KMS-11 (cell line): ENCODE measurements at regions not wholly inside any gene's neighbourhood (a gene's known extent, or its start where the extent isn't known, plus 50 kb on each side); places are given as distances from the start of the nearest gene placed in this dataset.

Experiments used
- H2AFZ ChIP-seq: fragments of 200-600 bp; sonication (generic); 2 replicates; pipeline ENCODE4 v1.6.1; 2016; ENCODE audit warnings: antibody characterized with exemption, mixed run types, low read depth
- H3K27ac ChIP-seq: fragments of 200-600 bp; sonication (generic); 2 replicates; pipeline ENCODE4 v1.6.1; 2016; ENCODE audit warnings: mild to moderate bottlenecking, mixed run types
- H3K27me3 ChIP-seq: fragments of 200-600 bp; sonication (generic); 2 replicates; pipeline ENCODE4 v1.6.1; 2017; ENCODE audit warnings: mild to moderate bottlenecking, low read depth, mixed run types, moderate library complexity; ENCODE audit not compliant: insufficient read depth
- H3K36me3 ChIP-seq: fragments of 200-600 bp; sonication (generic); 2 replicates; pipeline ENCODE4 v1.6.1; 2017; ENCODE audit warnings: mild to moderate bottlenecking, mixed run types; ENCODE audit not compliant: insufficient read depth
- H3K4me1 ChIP-seq: fragments of 200-600 bp; sonication (generic); 2 replicates; pipeline ENCODE4 v1.6.1; 2016; ENCODE audit warnings: mild to moderate bottlenecking, low read depth, mixed run types; ENCODE audit not compliant: poor library complexity, severe bottlenecking
- H3K4me2 ChIP-seq: fragments of 200-600 bp; sonication (generic); 2 replicates; pipeline ENCODE4 v1.7.0; 2016; ENCODE audit warnings: mild to moderate bottlenecking, mixed run types
- H3K4me3 ChIP-seq: fragments of 200-600 bp; sonication (generic); IDR thresholded peaks from 2 replicates; pipeline ENCODE4 v1.6.1; 2017; ENCODE audit warnings: low read depth, low read length, mixed read lengths; ENCODE audit not compliant: insufficient read depth
- H3K79me2 ChIP-seq: fragments of 200-600 bp; sonication (generic); 2 replicates; pipeline ENCODE4 v1.6.1; 2016; ENCODE audit warnings: low read depth, mixed run types; ENCODE audit not compliant: insufficient read depth
- H3K9ac ChIP-seq: fragments of 200-600 bp; sonication (generic); 2 replicates; pipeline ENCODE4 v1.6.1; 2016; ENCODE audit warnings: mild to moderate bottlenecking, mixed run types
- H4K20me1 ChIP-seq: fragments of 200-600 bp; sonication (generic); 2 replicates; pipeline ENCODE4 v1.6.1; 2016; ENCODE audit warnings: mild to moderate bottlenecking, mixed run types; ENCODE audit not compliant: insufficient read depth
- CTCF ChIP-seq: fragments of 200-600 bp; sonication (generic); conservative IDR thresholded peaks from 2 replicates; pipeline ENCODE4 v1.6.1; 2017; ENCODE audit warnings: low read depth, mild to moderate bottlenecking, antibody characterized with exemption, low read length, moderate library complexity, mixed read lengths

- H3K36me3 ChIP-seq, result no peaks in the 10 kb centered on the region
- H3K79me2 ChIP-seq, result no peaks in the 10 kb centered on the region
- H3K4me2 ChIP-seq, result no peak overlapping the region
- no peaks in the 10 kb centered on the region for H3K4me1 ChIP-seq
- H2AFZ ChIP-seq, result no peak overlapping the region
- no peak for TF ChIP-seq CTCF
- no peak overlapping the region for H3K9ac ChIP-seq
- no peaks in the 10 kb centered on the region for H3K27me3 ChIP-seq
- no peaks in the 10 kb centered on the region for H4K20me1 ChIP-seq
- no peak overlapping the region for H3K4me3 ChIP-seq
- no peak overlapping the region for H3K27ac ChIP-seq
Measured at GRCh38 chr7:142420554-142421362, 162.9 kb upstream of the PRSS58 start.

GRCh38 chr7:142418326-142418725 is 160.5 kb upstream of the PRSS58 start:
- no peak for TF ChIP-seq CTCF
- no peaks in the 10 kb centered on the region for H3K4me1 ChIP-seq

GRCh38 chr7:142414915-142415314 is 157.1 kb upstream of the PRSS58 start:
- H3K27ac ChIP-seq, result no peak overlapping the region
- H3K4me1 ChIP-seq, result no peaks in the 10 kb centered on the region
- no peaks in the 10 kb centered on the region for H4K20me1 ChIP-seq
- H3K79me2 ChIP-seq, result no peaks in the 10 kb centered on the region
- H3K36me3 ChIP-seq, result no peaks in the 10 kb centered on the region
- TF ChIP-seq CTCF, result no peak
- no peak overlapping the region for H2AFZ ChIP-seq
- no peak overlapping the region for H3K9ac ChIP-seq
- H3K27me3 ChIP-seq, result no peaks in the 10 kb centered on the region
- H3K4me2 ChIP-seq, result no peak overlapping the region
- H3K4me3 ChIP-seq, result no peak overlapping the region

More at GRCh38 chr7:142418326-142418725, 160.5 kb upstream of the PRSS58 start:
- Histone ChIP-seq H4K20me1 (no peaks in the 10 kb centered on the region), H3K4me3 (no peak overlapping the region), H3K27me3 (no peaks in the 10 kb centered on the region), H3K27ac (no peak overlapping the region), H2AFZ (no peak overlapping the region), H3K79me2 (no peaks in the 10 kb centered on the region), H3K4me2 (no peak overlapping the region), H3K36me3 (no peaks in the 10 kb centered on the region), H3K9ac (no peak overlapping the region)

- Histone ChIP-seq H3K4me1 (no peaks in the 10 kb centered on the region), H3K27ac (no peak overlapping the region), H4K20me1 (no peaks in the 10 kb centered on the region), H3K9ac (no peak overlapping the region), H3K4me2 (no peak overlapping the region), H3K27me3 (no peaks in the 10 kb centered on the region), H3K79me2 (no peaks in the 10 kb centered on the region), H3K36me3 (no peaks in the 10 kb centered on the region), H3K4me3 (no peak overlapping the region), H2AFZ (no peak overlapping the region)
- no peak for TF ChIP-seq CTCF
Measured at GRCh38 chr7:142414135-142414534, 156.3 kb upstream of the PRSS58 start.
